Suprapubic skin (tissue), 3 donors: ENCODE measurements at regions not wholly inside any gene's neighbourhood (a gene's known extent, or its start where the extent isn't known, plus 50 kb on each side); places are given as distances from the start of the nearest gene placed in this dataset.

Experiments
- POLR2A ChIP-seq, 2 donors: fragments of 450-650 bp; IDR thresholded peaks; one replicate each; pipeline ENCODE4 v1.6.1; 2017; ENCODE audit warnings: antibody characterized with exemption in 2 of 2, mild to moderate bottlenecking in 2 of 2, moderate library complexity in 2 of 2
- TF ChIP-seq, protein P1 (sequence below), 2 donors: fragments of 200-600 bp in 1 of 2; fragments of 450-650 bp in 1 of 2; sonication (generic) in 1 of 2; IDR thresholded peaks; one replicate each; pipeline ENCODE4 v1.5.1; 2016 to 2019; ENCODE audit warnings: antibody characterized with exemption in 2 of 2, mild to moderate bottlenecking in 1 of 2, moderate library complexity in 1 of 2

DNA sequence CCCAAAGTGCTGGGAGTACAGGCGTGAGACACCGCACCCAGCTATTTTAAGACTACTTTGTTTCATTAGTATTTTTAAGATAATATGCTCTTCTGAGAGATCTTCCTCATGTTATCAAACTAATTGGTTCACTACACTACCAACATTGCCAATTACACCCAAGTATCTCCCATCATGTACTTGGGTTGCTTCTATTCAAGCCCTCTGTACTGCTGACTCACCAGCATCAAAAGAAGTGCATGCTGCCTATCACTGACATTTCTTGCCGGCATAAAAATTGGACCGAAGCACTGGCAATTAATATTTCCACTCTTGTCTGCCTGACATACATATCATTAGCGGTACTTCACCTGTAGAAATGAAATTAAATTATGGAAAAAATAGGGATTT, 164.2 kb upstream of the NBEA start:
- TF ChIP-seq, protein P1, sequence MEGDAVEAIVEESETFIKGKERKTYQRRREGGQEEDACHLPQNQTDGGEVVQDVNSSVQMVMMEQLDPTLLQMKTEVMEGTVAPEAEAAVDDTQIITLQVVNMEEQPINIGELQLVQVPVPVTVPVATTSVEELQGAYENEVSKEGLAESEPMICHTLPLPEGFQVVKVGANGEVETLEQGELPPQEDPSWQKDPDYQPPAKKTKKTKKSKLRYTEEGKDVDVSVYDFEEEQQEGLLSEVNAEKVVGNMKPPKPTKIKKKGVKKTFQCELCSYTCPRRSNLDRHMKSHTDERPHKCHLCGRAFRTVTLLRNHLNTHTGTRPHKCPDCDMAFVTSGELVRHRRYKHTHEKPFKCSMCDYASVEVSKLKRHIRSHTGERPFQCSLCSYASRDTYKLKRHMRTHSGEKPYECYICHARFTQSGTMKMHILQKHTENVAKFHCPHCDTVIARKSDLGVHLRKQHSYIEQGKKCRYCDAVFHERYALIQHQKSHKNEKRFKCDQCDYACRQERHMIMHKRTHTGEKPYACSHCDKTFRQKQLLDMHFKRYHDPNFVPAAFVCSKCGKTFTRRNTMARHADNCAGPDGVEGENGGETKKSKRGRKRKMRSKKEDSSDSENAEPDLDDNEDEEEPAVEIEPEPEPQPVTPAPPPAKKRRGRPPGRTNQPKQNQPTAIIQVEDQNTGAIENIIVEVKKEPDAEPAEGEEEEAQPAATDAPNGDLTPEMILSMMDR (IDR thresholded peaks at IDR 0.05) = no peak
- TF ChIP-seq POLR2A (IDR thresholded peaks at IDR 0.05) = no peak
